HG03175 (cell line): ENCODE measurements at regions not wholly inside any gene's neighbourhood (a gene's known extent, or its start where the extent isn't known, plus 50 kb on each side); places are given as distances from the start of the nearest gene placed in this dataset.

Experiments used
- ATAC-seq: cut with Tn5 transposase; IDR thresholded peaks from one replicate; pipeline ENCODE4 v1.9.1; 2021; ENCODE audit warnings: mild to moderate bottlenecking, moderate library complexity; ENCODE audit not compliant: unreplicated experiment

DNA sequence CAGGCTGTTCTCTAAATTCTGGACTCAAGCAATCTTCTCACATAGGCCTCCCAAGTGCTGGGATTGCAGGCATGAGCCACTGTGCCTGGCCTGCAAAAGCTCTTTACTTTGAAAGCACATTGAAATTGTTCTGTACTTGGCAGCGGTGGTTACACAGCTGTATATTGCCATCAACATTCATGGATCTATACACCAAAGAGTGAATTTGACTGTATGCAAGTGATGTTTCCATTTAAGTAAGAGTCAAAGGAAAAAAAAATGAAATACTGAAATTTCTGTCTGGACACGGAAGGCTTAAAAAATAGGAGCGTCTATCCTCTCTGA is 450.6 kb upstream of the PSMD7 start:
- ATAC-seq = no peak

GRCh38 chr16:73845238-73846006 is 451.2 kb upstream of the PSMD7 start:
- no peak for ATAC-seq

- ATAC-seq = no peak
Measured at GRCh38 chr16:73840728-73841127, 455.9 kb upstream of the PSMD7 start.

- ATAC-seq = no peak
Measured at GRCh38 chr16:73831220-73831619, 465.4 kb upstream of the PSMD7 start.

GRCh38 chr16:73823205-73823849 is 473.3 kb upstream of the PSMD7 start:
- no peak for ATAC-seq

GRCh38 chr16:73817526-73818324 is 478.9 kb upstream of the PSMD7 start:
- ATAC-seq = no peak

- no peak for ATAC-seq
Measured at GRCh38 chr16:73813527-73813926, 483.1 kb upstream of the PSMD7 start.

DNA sequence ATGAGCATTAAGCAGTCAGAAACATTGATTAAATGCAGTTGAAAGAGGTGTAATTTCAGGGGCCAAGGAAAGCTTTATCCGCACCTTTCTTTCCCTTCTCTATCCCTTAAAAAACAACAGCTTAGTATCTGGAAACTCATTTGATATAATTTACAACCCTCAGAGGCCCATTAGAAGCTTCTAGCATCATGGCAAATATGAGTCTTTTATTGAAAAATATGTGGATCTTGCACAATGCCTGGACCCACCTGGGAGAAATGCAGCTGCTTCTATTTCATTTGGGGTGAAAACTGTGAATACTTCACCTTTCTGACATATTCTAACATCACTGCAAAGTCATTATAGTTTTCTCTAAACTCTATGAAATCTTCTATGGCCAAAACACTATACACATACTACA is 492.2 kb upstream of the PSMD7 start:
- ATAC-seq = no peak

- ATAC-seq = no peak
Measured at GRCh38 chr16:73798471-73798870, 498.1 kb upstream of the PSMD7 start.

GRCh38 chr16:73797115-73797514 is 499.5 kb upstream of the PSMD7 start:
- no peak for ATAC-seq

- ATAC-seq = no peak
Measured at GRCh38 chr16:73796241-73796640, 500.4 kb upstream of the PSMD7 start.

DNA sequence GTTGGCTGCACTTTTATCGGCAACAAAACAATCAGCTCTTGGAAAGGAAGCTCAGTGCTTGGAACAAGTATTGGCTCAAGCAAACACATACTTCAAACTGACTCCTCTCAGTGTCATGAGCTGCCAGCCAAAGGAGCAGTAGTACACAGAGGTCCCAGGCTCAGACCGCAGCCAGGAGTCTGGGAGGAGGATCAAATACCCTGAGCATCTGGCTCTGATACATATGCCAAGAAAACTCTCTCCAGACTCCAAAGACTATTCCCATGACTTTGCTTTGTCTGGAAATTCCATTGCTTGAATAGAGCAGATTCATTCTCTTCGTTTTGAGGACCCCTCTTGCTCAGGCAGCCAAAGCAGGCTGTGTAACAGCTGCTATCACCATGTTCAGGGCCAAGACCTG is 501.6 kb upstream of the PSMD7 start:
- ATAC-seq = no peak

DNA sequence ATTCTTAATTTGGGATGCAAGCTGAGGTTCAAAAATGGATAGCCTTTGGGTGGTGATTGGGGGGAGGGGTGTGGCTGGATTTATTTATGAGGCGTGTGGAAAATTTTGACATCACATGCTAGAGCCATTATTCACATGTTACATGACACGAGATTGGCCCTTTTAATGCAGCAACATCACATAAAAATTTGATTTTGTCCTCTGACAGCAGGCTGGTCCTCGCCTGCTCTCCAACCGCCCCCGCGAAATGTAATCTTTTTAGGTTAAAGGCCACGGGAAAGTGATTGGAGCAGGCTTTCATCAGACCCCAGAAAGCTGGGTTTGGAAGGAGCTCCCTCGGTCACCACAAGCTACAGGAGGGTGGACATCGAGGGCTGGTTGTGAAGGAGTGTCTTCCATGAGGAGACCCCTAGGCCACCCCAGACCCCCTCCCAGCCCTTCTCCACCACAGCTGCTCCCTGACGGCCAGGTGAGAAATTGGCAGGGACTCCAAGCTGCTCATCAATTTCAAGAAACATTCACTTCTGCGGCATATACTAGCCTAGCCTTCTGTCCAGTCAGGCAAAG is 502.7 kb upstream of the PSMD7 start:
- no peak for ATAC-seq

DNA sequence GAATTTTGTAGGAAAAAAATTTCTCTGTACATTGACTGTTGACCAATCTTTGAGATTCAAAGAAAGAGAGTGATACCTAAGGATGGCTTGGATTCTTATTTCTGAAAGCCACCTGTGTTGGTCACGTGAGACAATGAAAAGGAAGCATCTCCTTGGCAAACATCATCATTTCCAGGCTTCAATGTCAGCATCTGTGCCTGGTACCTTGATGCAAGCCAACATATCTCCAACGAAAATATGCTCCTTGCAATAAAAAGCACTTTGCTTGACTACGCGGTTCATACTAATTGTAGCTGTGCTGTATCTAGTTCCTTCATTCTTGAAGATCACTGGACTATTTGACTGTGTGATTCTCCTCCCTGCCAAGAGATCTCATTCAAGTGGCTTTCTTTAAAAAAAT is 503.4 kb upstream of the PSMD7 start:
- no peak for ATAC-seq

- ATAC-seq = no peak
Measured at GRCh38 chr16:73792199-73793020, 504.2 kb upstream of the PSMD7 start.

DNA sequence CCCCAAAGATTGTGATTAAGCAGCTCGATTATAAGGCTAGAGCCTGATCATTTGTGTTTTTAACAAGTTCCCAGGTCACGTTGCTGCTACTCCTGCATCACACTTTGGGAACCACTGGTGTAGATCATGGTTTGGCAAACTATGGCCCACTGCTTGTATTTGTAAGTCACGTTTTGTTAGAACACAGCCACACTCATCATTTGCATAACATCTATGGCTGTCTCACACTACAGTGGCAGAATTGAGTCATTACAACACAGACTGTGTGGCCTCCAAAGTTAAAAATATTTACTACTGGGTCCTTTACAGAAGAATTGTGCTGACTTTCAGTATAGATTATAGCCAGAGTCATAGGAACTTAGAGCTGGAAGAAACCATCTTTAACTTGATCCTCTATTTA is 515.3 kb upstream of the PSMD7 start:
- ATAC-seq = no peak

DNA sequence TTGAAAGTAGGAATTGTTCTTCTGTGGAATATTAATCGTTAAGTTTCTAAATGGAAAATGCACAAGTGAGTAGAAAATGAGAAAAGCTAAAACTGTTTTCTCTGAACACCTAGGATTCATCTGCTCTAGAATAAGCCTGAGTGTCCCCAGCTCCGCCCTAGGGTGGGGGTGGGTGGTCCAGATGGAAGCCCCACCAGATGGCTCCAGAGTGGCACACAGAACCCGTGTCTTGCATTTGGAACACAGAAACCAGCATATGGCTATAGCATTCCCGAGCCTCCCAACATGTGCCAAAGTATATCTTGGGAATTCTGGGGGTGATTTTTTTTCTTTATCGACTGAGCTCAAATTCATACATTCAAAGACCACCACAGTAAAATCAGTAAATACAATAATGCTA is 517.7 kb upstream of the PSMD7 start:
- no peak for ATAC-seq

DNA sequence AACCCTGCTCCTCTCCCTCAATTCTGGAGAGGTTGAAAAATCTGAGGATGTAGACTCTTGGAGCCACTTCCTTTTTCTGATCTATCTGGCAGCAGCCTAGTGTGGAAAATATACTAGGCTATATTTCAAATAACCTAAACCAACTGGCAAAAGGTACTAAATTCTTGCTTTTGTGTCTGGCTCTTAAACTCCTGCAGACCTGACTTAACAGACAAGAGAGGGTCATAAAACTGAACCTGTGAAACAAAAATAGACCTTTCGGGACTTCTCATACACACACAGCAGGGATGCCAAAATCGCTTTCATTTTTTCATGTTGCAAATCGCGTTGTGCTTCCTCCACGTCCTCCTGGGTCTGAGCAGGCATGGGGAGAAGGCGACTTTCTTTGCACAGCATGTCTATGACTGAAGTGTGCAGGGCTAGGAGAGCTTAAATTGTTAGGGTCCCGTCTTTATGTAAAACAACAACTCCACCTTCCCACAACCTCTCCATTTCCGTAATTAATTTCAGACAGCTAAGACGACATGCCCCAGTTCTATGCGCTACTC is 520.7 kb upstream of the PSMD7 start:
- ATAC-seq = no peak

DNA sequence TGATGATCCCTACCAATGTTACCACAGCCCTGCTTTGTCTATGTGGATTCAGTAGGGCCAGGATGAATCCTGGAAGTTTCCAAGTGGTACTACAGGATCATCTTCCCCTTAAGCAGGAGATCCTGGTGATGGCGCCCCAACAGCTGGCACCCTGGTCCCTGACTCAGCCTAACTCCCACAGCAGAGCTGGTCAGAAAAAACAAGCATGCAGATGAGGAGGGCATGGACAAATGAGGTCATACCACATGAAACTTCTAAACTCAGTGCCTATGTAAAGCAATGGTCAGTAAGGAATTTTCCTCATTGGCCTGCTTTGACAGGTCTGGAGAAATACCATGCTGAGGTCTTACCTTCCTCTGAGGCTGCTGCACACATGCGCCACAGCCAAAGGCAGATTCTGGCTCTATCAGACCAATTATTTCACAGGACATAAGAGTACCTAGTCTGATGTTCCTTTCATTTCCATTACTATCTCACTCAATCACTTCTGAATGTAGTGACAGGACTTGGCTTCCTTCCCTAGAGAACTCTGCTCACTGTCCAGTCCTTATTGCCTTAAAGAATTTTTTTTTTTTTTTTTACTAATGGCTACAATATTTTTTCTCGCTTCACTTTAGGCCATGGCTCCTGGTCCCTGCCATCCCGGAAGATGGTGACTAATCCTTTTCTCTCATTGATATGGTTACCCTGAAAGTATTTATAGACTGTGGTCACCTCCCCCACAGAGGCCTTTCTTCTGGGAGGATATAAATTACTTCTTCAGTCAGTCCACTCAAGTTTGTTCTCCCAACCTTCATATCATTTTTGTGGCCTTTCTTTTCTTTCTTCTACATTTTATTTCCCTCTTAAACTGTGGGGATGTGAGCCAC is 525.2 kb upstream of the PSMD7 start:
- no peak for ATAC-seq

- no peak for ATAC-seq
Measured at GRCh38 chr16:73768786-73769203, 527.8 kb upstream of the PSMD7 start.
